ENCODE measurements at regions not wholly inside any gene's neighbourhood (a gene's known extent, or its start where the extent isn't known, plus 50 kb on each side); places are given as distances from the start of the nearest gene placed in this dataset.
A peak's percentile ranks its signal among the peaks of the same experiment; 100 is the strongest.

DNA sequence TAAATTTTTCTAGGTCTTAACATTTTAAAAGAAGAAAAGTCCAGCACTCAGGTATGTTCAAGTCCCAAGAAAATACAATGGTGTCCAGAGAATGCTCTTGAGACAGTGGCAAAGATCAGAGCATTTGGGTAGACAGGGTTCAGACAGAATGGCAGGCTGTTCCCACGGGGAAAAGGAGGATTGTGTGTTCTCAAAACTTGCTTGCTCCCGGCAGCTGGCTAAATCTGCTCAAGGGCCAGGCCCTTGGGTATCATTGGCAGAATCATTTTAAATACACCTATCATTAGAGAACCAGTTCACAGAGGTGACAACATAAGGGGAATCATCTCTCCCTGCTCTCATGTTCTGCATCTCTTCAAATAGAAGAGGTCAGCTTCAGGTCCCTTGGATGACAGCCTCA lies 456.3 kb downstream of the DTHD1 start:
- no peak for DNase-seq

DNA sequence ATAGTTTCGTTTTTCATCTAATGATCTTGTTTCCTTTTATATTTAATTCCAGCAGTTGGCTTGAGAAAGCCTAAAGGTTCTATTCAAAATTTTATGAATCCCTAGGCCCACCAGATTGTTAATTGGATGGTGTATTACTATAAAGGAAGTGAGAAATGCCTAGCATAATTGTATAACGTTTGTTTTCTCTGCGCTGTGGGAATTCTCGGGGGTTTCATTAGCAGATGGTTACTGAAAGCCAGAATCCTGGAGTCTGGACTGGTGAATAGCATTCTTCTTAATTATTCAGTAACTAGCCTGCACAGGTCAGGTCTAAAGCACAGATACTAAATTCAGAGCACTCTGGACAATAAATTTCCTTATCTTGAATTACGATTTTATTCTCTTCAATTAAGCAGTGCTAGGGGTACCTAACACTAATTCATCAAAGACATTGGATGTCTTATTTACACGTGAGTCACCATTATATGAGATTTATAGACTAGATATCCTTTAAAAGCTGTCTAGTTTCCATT lies 459.4 kb downstream of the DTHD1 start:
- no peak for DNase-seq

DNA sequence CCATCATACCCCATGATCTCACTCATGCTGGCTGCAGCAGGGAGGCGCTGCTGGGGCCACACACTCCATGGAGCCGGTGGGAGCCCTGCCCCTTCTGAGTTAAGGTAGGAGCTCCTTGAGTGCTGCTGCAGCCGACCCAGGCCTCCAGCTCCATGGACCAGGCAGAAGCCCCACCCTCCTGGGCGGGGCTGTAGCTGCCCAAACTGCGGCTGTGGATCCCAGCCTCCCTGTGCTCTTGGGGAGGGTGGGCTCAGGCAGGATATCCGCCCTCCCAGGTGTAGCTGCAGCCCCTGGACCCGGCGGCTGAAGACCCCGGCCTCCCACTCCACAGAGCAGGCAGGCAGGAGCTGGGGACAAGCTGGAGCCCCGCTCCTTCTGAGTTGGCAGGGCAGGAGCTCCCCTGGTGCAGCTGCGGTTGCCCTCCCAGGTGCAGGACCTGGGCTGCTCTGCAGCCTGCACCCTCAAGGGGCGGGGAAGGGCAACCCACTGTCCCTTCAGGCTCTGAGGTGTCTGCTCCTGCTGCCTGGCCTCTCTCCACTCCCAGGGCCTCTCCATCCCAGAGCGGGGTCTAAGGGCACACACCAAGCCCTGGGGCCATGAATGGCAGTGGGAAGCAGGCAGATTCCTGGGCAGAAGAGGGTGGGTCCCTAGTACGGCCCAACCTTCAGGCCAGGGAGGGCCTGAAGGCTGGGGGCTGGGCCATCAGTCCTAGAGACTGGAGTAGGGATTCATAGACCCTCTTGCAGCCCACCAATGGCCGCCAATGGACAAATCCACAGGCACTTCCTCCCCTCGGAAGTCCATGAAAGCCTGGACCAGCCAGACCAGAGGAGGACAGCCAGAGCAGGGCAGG lies 466.1 kb downstream of the DTHD1 start:
- DNase-seq = no peak

DNA sequence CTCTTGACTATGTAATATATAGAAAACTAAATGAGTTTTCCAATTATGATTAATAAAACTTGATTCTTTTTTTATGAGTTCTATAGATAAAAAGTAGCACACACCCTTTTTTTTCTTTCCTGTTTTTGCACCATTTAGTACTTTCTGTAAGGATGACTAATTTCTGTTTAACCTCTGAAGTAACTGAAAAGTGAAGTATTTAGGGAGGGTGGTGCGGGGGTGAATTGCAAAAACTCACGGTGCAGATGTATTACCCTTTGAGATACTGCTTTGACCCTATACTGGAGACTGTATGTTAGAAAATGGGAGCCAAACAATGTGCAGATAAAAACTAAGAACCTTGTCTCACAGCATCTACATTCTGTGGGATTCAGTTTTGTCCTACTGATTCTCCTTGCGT lies 471.6 kb downstream of the DTHD1 start:
- DNase-seq = no peak

DNA sequence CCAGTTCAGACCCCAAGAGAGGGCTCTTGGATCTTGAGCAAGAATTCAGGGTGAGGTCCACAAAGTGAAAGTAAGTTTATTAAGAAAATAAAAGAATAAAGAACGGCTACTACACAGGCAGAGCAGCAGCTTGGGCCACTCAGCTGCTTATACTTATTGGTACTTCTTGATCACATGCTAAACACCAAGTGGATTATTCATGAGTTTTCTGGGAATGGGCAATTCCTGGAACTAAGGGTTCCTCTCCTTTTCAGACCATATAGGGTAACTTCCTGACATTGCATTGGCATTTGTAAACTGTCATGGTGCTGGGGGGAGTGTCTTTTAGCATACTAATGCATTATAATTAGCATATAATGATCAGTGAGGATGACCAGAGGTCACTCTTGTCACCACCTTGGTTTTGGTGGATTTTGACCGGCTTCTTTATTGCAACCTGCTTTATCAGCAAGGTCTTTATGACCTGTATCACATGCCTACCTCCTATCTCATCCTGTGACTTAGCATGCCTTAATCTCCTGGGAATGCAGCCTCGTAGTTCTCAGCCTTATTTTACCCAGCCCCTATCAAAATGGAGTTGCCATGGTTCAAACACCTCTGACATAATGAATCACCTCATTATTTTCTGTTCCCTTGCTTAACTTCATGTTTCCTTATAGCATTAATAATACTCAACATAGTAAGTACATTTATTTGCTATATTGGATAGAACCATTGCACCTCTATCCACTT lies 476.3 kb downstream of the DTHD1 start:
- no peak for DNase-seq

DNA sequence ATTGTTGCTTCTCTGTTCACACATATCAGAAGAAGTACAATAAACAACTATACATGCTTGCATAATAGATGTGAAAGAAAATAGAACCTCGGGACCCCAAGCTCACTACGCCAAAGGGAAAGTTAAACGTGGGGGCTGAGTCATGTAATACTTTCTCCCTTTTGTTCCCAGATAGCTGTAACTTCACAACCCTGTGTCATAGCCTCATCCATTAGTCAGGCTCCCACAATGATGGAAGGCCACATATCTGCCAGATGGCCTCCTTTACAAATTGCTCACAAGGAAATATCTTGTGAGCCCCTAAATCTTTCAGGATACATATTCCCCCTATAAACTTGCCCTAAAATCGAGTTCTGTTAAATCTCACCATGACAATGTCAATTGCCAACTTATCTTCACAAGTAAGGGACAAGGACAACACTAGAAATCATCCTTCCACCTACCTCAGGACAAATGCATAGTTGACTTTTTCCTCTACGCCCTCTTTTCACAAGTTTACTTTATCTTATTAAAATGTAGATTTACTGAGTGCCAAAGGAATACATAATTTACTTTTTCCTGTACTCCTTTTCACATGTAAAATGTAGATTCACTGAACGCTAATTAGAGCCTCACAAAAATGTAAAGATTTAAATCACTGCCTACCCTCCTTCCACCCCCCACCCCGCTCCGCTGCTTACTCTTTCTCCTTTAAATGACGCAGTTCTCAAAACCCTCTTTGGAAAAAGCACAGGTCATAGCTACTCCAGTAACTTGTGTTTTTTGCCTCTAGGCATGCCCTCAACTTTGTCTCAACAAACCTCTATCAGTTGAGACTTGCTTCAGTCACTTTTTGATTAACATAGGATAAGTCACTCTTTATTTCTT lies 477.1 kb downstream of the DTHD1 start:
- no peak for DNase-seq

DNA sequence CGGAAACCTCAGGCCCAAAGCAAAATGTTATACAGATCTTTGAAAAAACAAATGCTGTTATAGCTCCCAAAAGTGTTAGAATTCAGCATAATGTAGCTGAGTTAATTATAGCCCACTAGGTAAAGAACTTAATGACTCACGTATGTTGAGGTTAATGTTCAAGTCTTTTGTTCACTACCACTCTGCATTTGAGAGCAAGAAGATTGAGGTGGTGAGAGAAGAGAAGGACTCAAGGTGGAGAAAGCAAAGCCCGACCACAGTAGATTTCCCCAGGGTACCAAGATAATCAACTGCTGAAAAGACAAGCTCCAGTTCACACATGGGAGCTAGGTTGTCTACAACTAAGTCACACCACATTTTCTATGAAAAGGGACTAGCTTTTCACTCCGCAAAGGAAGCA lies 480.2 kb downstream of the DTHD1 start:
- DNase-seq = no peak

DNA sequence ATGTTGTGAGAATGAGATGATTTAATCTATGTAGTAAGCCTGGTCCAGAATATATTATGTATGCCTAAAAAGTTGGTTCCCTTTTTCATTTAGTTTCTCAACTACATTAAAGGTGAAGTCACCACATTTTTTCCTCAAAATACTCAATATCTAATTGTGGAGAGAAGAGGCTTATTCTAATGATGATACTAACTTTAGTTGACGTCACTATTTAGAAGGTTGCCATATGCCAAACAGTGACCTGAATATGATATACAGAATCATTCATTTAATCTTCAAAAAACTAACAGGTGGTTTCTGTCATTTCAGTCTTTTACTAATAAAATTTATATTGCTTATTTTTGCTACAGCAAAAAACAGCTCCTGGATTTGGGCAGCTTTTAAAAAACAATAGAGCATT lies 480.7 kb upstream of the NWD2 start:
- DNase-seq = no peak

DNA sequence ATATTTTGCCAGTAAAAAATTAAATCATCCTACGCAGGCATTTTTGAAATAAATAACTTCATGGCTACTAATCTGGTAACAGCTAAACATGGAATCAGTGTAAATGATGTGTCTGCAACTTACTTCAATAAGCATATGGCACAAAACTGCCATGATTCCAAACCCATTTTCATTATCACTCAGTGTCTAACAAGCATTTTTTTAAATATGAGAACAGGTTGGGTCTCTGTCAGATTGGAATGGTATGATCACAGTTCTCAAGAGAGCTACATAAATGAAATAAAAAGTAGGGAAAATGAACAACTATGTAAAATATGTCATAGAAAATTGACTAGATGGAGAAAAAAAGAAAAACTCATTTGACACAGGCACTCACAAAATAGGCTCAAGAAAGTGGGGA lies 476.9 kb upstream of the NWD2 start:
- no peak for DNase-seq

DNA sequence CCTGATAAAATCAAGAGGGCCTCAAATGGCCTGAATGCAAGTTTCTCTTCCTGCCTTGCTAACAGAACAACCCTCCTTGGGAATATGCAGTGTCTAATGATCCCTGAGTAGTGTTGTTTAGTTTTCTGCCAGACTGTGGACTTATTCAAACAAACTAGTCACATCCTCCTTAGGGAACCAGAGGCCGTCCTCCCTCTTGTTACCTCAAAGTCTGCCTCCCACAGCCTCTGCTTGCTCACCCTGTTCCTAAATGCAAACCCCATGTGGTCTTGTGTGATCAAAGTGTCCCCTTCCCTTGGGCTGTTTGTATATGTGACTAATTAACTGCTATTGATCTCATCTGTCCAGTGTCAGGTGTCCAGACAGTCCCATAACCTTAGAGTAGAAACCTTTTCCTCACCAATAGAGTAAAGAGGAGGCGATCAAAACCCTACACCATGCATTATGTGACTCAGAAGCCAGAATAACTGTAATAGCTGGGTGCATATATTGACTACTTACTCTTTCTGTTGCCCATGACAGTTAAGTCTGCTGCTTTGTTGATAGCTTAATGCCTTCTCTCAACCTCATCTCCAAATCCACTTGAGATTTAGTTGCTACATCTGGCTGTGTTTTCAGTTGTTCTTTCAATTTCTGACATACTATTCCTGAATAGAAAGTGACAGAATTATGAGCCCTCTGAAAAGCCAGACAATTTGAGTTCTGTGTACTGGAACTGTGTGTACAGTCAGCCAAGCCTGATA lies 473.0 kb upstream of the NWD2 start:
- peak; percentile 30 for DNase-seq

DNA sequence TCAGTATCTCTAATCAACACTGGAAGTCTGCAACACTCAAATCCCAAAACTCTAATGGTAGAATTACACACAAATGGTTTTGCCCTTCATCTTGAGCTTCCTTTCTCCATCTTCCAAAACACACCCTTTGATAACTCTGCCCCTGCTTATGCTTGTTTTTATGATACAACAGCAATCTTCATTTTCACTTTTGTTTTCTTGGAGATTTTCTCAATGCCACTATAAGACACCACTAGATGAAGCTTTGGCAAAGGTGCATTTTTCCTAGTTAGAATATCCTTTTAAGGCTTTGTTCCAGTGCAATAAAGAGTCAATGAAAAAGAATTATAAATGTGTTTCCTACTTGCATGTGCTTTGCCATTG lies 472.4 kb upstream of the NWD2 start:
- DNase-seq = no peak

DNA sequence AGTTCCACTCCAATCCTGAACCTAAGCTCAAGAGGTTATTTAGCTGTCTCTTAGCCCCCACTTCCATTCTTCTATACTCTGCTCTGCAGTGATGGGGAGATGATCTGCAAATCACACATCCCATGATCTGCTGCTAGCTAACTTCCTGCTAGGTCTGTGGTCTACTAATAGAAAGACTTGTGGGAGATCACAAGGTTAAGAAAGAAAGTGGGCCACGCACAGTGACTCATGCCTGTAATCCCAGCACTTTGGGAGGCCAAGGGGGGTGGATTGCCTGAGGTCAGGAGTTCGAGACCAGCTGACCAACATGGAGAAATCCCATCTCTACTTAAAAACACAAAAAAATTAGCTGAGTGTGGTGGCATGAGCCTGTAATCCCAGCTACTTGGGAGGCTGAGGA lies 471.1 kb upstream of the NWD2 start:
- no peak for DNase-seq

DNA sequence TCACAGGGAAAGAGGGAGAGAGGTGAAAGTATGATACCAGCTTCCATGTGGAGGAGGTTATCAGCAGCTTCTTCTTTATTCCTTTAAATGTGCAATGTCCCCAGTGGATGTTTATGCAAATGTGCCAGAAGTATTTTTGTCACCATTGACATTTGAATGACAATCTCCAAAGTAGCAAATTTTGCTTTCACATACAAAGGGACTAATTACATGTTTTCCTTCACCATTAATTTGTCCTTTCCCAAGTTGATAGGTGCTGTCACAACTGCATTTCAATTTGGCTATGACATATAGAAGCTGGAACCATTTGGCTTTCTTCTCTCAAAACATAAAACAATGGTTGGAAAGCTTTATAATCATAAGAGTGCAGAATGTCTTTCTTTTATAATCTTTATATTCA lies 469.0 kb upstream of the NWD2 start:
- no peak for DNase-seq

DNA sequence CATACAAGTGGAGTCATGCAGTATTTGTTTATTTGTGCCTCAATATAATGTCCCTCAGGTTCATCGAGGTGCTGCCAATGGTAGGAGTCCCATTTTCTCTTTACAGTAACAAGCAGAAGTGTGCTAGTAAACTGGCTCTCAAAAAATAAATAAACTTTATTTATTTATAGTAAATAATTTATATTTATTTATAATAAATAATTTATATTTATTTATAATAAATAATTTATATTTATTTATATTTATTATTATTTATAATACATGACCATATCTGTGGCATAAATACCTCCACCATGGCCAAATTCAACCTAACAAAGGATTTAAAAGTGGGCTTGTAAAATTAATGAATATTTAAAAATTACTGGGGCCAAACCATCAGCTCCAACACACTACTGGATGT lies 464.9 kb upstream of the NWD2 start:
- DNase-seq = no peak

DNA sequence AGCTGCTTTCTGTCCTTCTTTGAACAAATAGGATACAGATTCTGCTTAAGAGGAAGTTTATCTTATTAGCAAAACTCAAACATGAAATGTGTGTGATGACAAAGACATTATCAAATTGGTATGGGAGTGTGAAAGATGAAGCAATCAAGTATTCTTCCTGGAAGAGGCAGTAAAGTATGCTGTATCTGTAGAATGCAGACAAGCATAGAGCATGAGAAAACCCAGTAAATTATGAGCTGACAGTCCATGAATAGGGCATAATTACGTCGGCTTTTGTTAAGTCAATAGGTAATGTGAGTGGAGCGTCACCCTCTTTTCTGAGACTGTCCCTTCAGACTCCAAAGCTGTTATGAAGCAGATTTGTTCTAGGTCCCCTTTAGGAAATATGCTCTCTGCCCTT lies 458.6 kb upstream of the NWD2 start:
- peak; percentile 22 for DNase-seq

DNA sequence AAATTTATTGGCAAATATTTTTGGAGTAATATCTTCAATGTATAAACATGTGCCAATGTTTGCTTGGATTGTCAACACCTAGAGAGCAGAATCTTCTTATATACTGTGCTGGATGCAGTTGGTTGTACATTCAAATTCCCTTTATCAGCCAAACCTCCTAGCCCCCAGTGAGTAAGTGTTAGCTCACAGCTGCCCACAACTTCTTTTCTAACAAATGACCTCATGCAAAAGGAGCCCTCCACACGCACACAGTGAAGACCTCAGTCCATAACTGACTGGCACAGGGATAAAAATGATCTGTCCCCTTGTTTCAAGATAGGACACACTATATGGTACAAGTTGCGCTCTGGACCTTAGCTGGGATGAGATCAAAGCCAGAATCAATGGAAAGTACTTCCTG lies 458.0 kb upstream of the NWD2 start:
- DNase-seq = no peak

DNA sequence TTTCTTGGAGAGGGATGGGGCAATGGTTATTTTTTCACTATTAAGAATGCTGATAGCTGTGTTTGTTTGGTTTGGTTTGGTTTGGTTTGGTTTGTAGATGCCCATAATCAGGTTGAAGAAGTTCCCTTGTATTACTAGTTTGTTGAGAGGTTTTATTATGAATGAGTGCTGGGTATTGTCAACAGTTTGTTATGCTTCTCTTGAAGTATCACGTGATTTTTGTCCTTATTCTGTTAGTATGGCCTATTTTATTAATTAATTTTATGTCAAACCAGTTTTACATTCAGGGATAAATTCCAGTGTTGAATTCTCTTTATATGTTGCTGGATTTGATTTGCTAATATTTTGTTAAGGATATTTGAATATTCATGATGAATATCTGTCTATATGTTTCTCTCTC lies 449.8 kb upstream of the NWD2 start:
- no peak for DNase-seq

DNA sequence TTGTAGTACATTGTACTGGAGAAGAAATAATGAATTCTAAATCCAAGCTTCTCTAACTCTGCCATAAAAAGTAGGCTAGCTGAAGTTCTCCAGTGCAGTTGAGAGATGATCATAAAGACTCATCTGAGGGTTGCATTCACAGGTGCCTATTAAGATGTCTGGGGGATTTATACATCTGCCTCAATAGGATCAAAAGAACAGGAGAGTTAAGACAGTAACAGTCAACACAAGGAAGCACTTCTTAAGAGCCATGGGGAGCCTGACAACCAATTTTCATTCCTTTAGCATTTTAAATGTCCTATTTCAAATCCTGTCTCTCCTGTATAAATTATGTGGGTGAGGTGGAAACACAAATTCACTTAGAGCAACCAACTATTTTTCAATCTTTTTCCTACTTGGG lies 432.4 kb upstream of the NWD2 start:
- no peak for DNase-seq

DNA sequence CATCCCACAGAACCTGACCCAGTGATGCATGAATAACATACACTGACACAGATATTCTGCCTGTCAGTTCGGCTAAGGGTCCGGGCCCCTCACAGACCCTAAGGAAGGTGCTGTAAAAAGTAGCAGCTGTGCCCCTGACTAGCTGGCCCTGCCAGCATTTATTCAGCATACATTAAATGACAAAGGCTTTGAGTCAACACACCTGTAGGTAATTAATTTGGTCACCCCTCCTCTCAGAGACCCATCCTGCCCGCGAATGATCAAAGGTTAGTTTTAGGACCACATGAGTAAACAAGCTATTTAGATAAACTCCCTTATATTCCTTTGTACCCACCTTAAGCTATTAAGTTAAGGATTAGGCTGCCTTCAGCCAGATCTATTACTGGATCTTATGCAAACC lies 429.0 kb upstream of the NWD2 start:
- no peak for DNase-seq

DNA sequence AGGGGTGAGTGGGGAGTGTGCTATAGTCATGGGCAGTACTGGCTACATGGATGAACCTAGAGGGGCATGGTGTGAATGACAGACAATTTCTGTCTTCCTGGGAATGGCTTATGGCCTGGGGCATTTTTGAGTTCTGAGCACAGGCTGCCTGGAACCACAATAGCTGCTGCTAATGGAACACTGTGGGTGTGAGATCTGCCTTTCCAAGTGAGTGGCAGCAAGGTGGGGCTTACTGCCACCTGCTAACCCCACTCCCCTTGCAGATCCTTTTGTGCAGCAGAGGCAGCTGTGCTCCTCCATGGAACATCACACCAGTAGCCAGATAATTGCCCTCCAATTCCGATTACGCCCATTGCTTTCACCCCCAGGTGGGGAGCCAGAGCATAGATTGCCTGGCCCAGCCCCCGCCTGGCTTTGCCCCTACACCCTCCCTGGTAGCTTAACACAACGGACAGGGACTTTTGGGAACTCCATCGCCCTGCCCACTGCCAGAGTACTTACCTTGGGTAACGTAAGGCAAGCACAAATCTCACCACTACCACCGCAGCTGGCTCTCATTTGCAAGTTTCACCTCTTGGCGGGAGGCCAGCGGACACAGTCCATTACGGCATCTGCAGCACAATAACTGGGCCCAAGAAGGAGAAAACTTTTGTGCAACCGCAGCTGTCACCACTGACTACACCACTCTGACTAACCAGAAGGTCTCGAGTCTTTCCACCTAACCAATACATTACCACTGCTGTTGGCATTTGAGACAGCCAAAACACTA lies 421.2 kb upstream of the NWD2 start:
- peak; percentile 24 for DNase-seq

DNA sequence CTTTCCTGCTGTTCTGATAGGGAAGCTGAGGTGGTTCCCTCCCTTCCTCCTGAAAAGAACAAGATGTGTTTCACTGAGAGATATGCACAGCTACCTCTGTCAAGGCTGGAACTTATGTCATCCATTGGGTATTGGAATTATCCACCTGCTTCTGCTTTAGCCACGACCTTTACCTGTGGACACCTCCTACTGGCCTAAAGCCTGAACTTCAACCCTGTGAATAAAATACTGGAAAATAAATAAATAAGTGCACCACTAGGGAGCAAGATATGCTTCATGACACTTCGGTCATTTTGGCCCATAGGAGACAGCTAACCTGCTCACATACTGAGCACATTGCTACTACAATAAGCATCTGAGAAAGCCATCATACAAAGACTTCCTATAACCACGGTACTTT lies 419.9 kb upstream of the NWD2 start:
- no peak for DNase-seq

DNA sequence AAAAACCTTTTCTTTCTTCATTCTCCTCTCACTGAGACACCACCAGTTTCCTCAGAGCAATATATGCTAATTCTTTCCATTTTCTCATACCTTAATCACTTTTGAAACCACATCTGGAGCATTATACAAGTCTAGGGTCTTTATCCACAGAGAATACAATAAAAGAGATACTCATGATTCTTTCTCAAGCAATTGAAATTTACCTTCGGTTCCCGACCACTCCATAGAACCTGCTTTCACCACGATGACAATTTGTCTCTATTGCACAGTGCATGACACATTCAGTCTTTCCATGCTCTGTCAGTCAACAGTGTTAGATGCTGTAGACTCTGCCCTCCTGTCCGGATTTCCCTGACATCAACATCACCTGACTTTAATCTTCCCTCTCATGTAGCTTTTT lies 409.3 kb upstream of the NWD2 start:
- no peak for DNase-seq

Measured in NCI-H345 (cell line).